CD14-positive monocyte (primary cell): ENCODE measurements at regions not wholly inside any gene's neighbourhood (a gene's known extent, or its start where the extent isn't known, plus 50 kb on each side); places are given as distances from the start of the nearest gene placed in this dataset.

Experiments
- DNase-seq, 3 donors: peaks; one replicate each; pipeline ENCODE4 v3.0.0-alpha.2; 2011 to 2022
- H2AFZ ChIP-seq: 2 replicates; pipeline ENCODE4 v1.6.0; 2012; ENCODE audit warnings: mild to moderate bottlenecking, low read depth, low read length, inconsistent platforms; ENCODE audit not compliant: insufficient read depth, poor library complexity, severe bottlenecking
- H3K27ac ChIP-seq, 2 donors: 1 replicate in 1 of 2; 2 replicates in 1 of 2; pipeline ENCODE4 v1.5.1; 2012 to 2013; ENCODE audit warnings: low read length in 2 of 2, control low read depth in 1 of 2, inconsistent platforms in 1 of 2, low read depth in 1 of 2, mild to moderate bottlenecking in 1 of 2
- H3K27me3 ChIP-seq, 2 donors: one replicate each; pipeline versions ENCODE4 v1.6.0 to v1.6.1; 2011 to 2013; ENCODE audit warnings: low read length in 2 of 2; ENCODE audit not compliant: control insufficient read depth in 2 of 2, insufficient read depth in 2 of 2
- H3K36me3 ChIP-seq, 2 donors: replicated peaks in 1 of 2; 1 replicate in 1 of 2; 2 replicates in 1 of 2; pipeline versions ENCODE4 v1.5.1 to v1.6.1; 2012 to 2013; ENCODE audit warnings: low read length in 2 of 2, control low read depth in 1 of 2, inconsistent platforms in 1 of 2, mild to moderate bottlenecking in 1 of 2; ENCODE audit not compliant: insufficient read depth in 2 of 2, control insufficient read depth in 1 of 2
- H3K4me1 ChIP-seq, 2 donors: 1 replicate in 1 of 2; 2 replicates in 1 of 2; pipeline versions ENCODE4 v1.5.1 to v1.6.1; 2012 to 2013; ENCODE audit warnings: low read length in 2 of 2, control low read depth in 1 of 2, inconsistent platforms in 1 of 2, mild to moderate bottlenecking in 1 of 2, moderate library complexity in 1 of 2; ENCODE audit not compliant: insufficient read depth in 2 of 2, control insufficient read depth in 1 of 2
- H3K4me2 ChIP-seq: replicated peaks from 2 replicates; pipeline ENCODE3; 2012; ENCODE audit warnings: low read length, moderate library complexity, mild to moderate bottlenecking; ENCODE audit not compliant: poor library complexity, severe bottlenecking; ENCODE audit errors: extremely low read depth
- H3K4me3 ChIP-seq, 3 experiments: fragments of 200-600 bp in 1 of 3; sonication (generic) in 1 of 3; replicated peaks in 1 of 3; 1 replicate in 2 of 3; 2 replicates in 1 of 3; pipeline ENCODE4 v1.5.1; 2011 to 2013; ENCODE audit warnings: low read length in 3 of 3, mild to moderate bottlenecking in 3 of 3, control low read depth in 2 of 3, low read depth in 2 of 3, inconsistent platforms in 1 of 3, moderate library complexity in 1 of 3
- H3K79me2 ChIP-seq: 2 replicates; pipeline ENCODE4 v1.6.0; 2012; ENCODE audit warnings: mild to moderate bottlenecking, control low read depth, inconsistent platforms, low read length, moderate library complexity; ENCODE audit not compliant: insufficient read depth
- H3K9ac ChIP-seq: 2 replicates; pipeline ENCODE4 v1.6.0; 2017; ENCODE audit warnings: low read length, mild to moderate bottlenecking; ENCODE audit not compliant: insufficient read depth, poor library complexity, severe bottlenecking
- H3K9me3 ChIP-seq, 2 donors: replicated peaks in 1 of 2; 1 replicate in 1 of 2; 2 replicates in 1 of 2; pipeline versions ENCODE4 v1.5.1 to v1.6.1; 2012 to 2013; ENCODE audit warnings: low read length in 2 of 2, control low read depth in 1 of 2; ENCODE audit not compliant: control insufficient read depth in 1 of 2, insufficient read depth in 1 of 2
- H4K20me1 ChIP-seq: 2 replicates; pipeline ENCODE4 v1.6.0; 2012; ENCODE audit warnings: mild to moderate bottlenecking, low read length, control low read depth, moderate library complexity; ENCODE audit not compliant: insufficient read depth
- H3K27ac Mint-ChIP-seq, 7 donors: one replicate each; pipeline ENCODE4 v1.8.0; 2020; ENCODE audit warnings: mild to moderate bottlenecking in 7 of 7, mixed read lengths in 7 of 7, moderate library complexity in 6 of 7, inconsistent platforms in 2 of 7
- H3K27me3 Mint-ChIP-seq, 3 donors: one replicate each; pipeline ENCODE4 v1.8.0; 2021 to 2022; ENCODE audit warnings: low read depth in 3 of 3, mild to moderate bottlenecking in 3 of 3, mixed read lengths in 3 of 3, moderate library complexity in 3 of 3, inconsistent platforms in 1 of 3
- H3K36me3 Mint-ChIP-seq, 2 donors: one replicate each; pipeline ENCODE4 v1.8.0; 2020; ENCODE audit warnings: mixed read lengths in 2 of 2, inconsistent platforms in 1 of 2, mild to moderate bottlenecking in 1 of 2
- H3K4me1 Mint-ChIP-seq: one replicate; pipeline ENCODE4 v1.8.0; 2020; ENCODE audit warnings: mild to moderate bottlenecking, mixed read lengths
- H3K4me3 Mint-ChIP-seq, 2 donors: one replicate each; pipeline ENCODE4 v1.8.0; 2020; ENCODE audit warnings: mild to moderate bottlenecking in 2 of 2, mixed read lengths in 2 of 2, moderate library complexity in 1 of 2
- H3K9me3 Mint-ChIP-seq, 7 donors: one replicate each; pipeline ENCODE4 v1.8.0; 2020 to 2022; ENCODE audit warnings: mixed read lengths in 7 of 7, mild to moderate bottlenecking in 6 of 7, moderate library complexity in 6 of 7, inconsistent platforms in 2 of 7
- CTCF ChIP-seq: fragments of 200-600 bp; IDR thresholded peaks from one replicate; pipeline ENCODE4 v1.8.0; 2022; ENCODE audit warnings: antibody characterized with exemption, mild to moderate bottlenecking
- intact Hi-C, 2 donors: fragments of 100-400 bp; cut with micrococcal nuclease; formaldehyde crosslinking; loops; one replicate each; pipeline versions ENCODE4 v1.15.0 to v1.15.1; 2023

GRCh38 chr18:60049172-60049571, 149.4 kb downstream of the PMAIP1 start:
- peaks cover 0 to 4% (median 2%) of the 10 kb centered on the region in 3 donors for H3K27me3 Mint-ChIP-seq
- Histone ChIP-seq H3K4me2 (no peak overlapping the region), H3K4me1 (no peaks in the 10 kb centered on the region), H3K9ac (no peak overlapping the region), H3K36me3 (no peaks in the 10 kb centered on the region), H3K9me3 (no peaks in the 10 kb centered on the region), H3K79me2 (no peaks in the 10 kb centered on the region), H2AFZ (no peak overlapping the region), H3K27ac (no peak overlapping the region), H3K27me3 (no peaks in the 10 kb centered on the region), H3K4me3 (no peak overlapping the region), H4K20me1 (no peaks in the 10 kb centered on the region)
- H3K9me3 Mint-ChIP-seq: peaks cover 0 to 3% (median 0%) of the 10 kb centered on the region in 7 donors
- intact Hi-C loops: no loop called here
- TF ChIP-seq CTCF: no peak
- no peaks in the 10 kb centered on the region for H3K36me3 Mint-ChIP-seq
- H3K4me3 Mint-ChIP-seq: no peak overlapping the region
- no peak overlapping the region for H3K27ac Mint-ChIP-seq
- no peaks in the 10 kb centered on the region for H3K4me1 Mint-ChIP-seq
- no peak for DNase-seq

- Histone ChIP-seq H2AFZ (no peak overlapping the region), H4K20me1 (no peaks in the 10 kb centered on the region), H3K36me3 (no peaks in the 10 kb centered on the region), H3K4me1 (no peaks in the 10 kb centered on the region), H3K79me2 (no peaks in the 10 kb centered on the region), H3K27ac (no peak overlapping the region), H3K27me3 (no peaks in the 10 kb centered on the region), H3K9me3 (no peaks in the 10 kb centered on the region), H3K4me3 (no peak overlapping the region), H3K4me2 (no peak overlapping the region), H3K9ac (no peak overlapping the region)
- Mint-ChIP-seq H3K27ac (no peak overlapping the region), H3K9me3 (peaks cover 0 to 3% (median 0%) of the 10 kb centered on the region in 7 donors), H3K36me3 (no peaks in the 10 kb centered on the region), H3K4me3 (no peak overlapping the region), H3K4me1 (no peaks in the 10 kb centered on the region), H3K27me3 (peaks cover 0 to 4% (median 2%) of the 10 kb centered on the region in 3 donors)
- intact Hi-C loops: no loop called here
- no peak for DNase-seq
- TF ChIP-seq CTCF: no peak
Observed at GRCh38 chr18:60047556-60047955, 147.8 kb downstream of the PMAIP1 start.
